RWPE2 (cell line): ENCODE measurements at regions not wholly inside any gene's neighbourhood (a gene's known extent, or its start where the extent isn't known, plus 50 kb on each side); places are given as distances from the start of the nearest gene placed in this dataset.

Source experiments
- ATAC-seq: fragments of 200-7000 bp; cut with Tn5 transposase; 3 replicates; pipeline ENCODE4 v1.9.1; 2021; ENCODE audit warnings: low read depth
- DNase-seq: peaks from one replicate; pipeline ENCODE4 v3.0.0-alpha.2; 2020; ENCODE audit warnings: low spot score
- H3K27ac ChIP-seq: fragments of 450-650 bp; 2 replicates; pipeline ENCODE4 v1.5.1; 2017; ENCODE audit warnings: mild to moderate bottlenecking; ENCODE audit not compliant: poor library complexity, severe bottlenecking
- H3K27me3 ChIP-seq: fragments of 250-450 bp; sonication (Bioruptor Pico); 2 replicates; pipeline ENCODE4 v1.5.1; 2021; ENCODE audit warnings: mild to moderate bottlenecking, moderate library complexity; ENCODE audit not compliant: insufficient read depth, poor library complexity, severe bottlenecking
- H3K36me3 ChIP-seq: fragments of 250-450 bp; sonication (Bioruptor Pico); 2 replicates; pipeline ENCODE4 v1.5.1; 2020; ENCODE audit warnings: low read depth, mild to moderate bottlenecking, moderate library complexity
- H3K4me1 ChIP-seq: fragments of 250-450 bp; sonication (Bioruptor Pico); 2 replicates; pipeline ENCODE4 v1.5.1; 2021; ENCODE audit warnings: mild to moderate bottlenecking, moderate library complexity; ENCODE audit not compliant: insufficient read depth, poor library complexity, severe bottlenecking
- H3K4me3 ChIP-seq: fragments of 250-450 bp; sonication (Bioruptor Pico); 2 replicates; pipeline ENCODE4 v1.5.1; 2021; ENCODE audit warnings: mild to moderate bottlenecking, moderate library complexity; ENCODE audit not compliant: severe bottlenecking
- H3K9me3 ChIP-seq: fragments of 250-450 bp; sonication (Bioruptor Pico); 2 replicates; pipeline ENCODE4 v1.5.1; 2021; ENCODE audit warnings: mild to moderate bottlenecking, moderate library complexity; ENCODE audit not compliant: severe bottlenecking
- CTCF ChIP-seq: fragments of 450-650 bp; IDR thresholded peaks from one replicate; pipeline ENCODE4 v1.5.1; 2017; ENCODE audit warnings: mild to moderate bottlenecking, moderate library complexity; ENCODE audit not compliant: poor library complexity, severe bottlenecking

- no peak for ATAC-seq
- H3K36me3 ChIP-seq, result no peaks in the 10 kb centered on the region
- no peak for TF ChIP-seq CTCF
- H3K27me3 ChIP-seq, result no peaks in the 10 kb centered on the region
- no peak overlapping the region for H3K27ac ChIP-seq
- DNase-seq, result no peak
- no peak overlapping the region for H3K4me3 ChIP-seq
- no peaks in the 10 kb centered on the region for H3K9me3 ChIP-seq
- no peaks in the 10 kb centered on the region for H3K4me1 ChIP-seq
These were observed 337.7 kb downstream of the CDK5RAP2 start for GRCh38 chr9:120242116-120242811.

GRCh38 chr9:120236596-120236995 lies 343.4 kb downstream of the CDK5RAP2 start:
- no peak overlapping the region for H3K27ac ChIP-seq
- no peaks in the 10 kb centered on the region for H3K4me1 ChIP-seq
- H3K36me3 ChIP-seq, result no peaks in the 10 kb centered on the region
- no peaks in the 10 kb centered on the region for H3K27me3 ChIP-seq
- DNase-seq, result no peak
- H3K4me3 ChIP-seq, result no peak overlapping the region
- TF ChIP-seq CTCF, result no peak
- no peak for ATAC-seq
- H3K9me3 ChIP-seq, result no peaks in the 10 kb centered on the region

- no peak for DNase-seq
- H3K9me3 ChIP-seq, result no peaks in the 10 kb centered on the region
- no peaks in the 10 kb centered on the region for H3K27me3 ChIP-seq
- H3K4me1 ChIP-seq, result no peaks in the 10 kb centered on the region
- H3K4me3 ChIP-seq, result no peak overlapping the region
- ATAC-seq, result no peak
- no peak for TF ChIP-seq CTCF
- H3K36me3 ChIP-seq, result no peaks in the 10 kb centered on the region
- no peak overlapping the region for H3K27ac ChIP-seq
These were observed 344.9 kb downstream of the CDK5RAP2 start for GRCh38 chr9:120235081-120235480.

GRCh38 chr9:120230227-120230626 lies 349.7 kb downstream of the CDK5RAP2 start:
- no peaks in the 10 kb centered on the region for H3K4me1 ChIP-seq
- DNase-seq (no peak), ATAC-seq (no peak)
- H3K9me3 ChIP-seq, result no peaks in the 10 kb centered on the region
- no peaks in the 10 kb centered on the region for H3K36me3 ChIP-seq
- TF ChIP-seq CTCF, result no peak
- no peak overlapping the region for H3K4me3 ChIP-seq
- H3K27me3 ChIP-seq, result no peaks in the 10 kb centered on the region
- no peak overlapping the region for H3K27ac ChIP-seq

GRCh38 chr9:120221844-120222243 lies 358.1 kb downstream of the CDK5RAP2 start:
- Histone ChIP-seq H3K9me3 (no peaks in the 10 kb centered on the region), H3K4me3 (no peak overlapping the region), H3K4me1 (no peaks in the 10 kb centered on the region), H3K27ac (no peak overlapping the region), H3K36me3 (no peaks in the 10 kb centered on the region), H3K27me3 (no peaks in the 10 kb centered on the region)
- TF ChIP-seq CTCF, result no peak
- DNase-seq, result no peak
- ATAC-seq, result no peak
